ENCODE measurements at regions not wholly inside any gene's neighbourhood (a gene's known extent, or its start where the extent isn't known, plus 50 kb on each side); places are given as distances from the start of the nearest gene placed in this dataset.

DNA sequence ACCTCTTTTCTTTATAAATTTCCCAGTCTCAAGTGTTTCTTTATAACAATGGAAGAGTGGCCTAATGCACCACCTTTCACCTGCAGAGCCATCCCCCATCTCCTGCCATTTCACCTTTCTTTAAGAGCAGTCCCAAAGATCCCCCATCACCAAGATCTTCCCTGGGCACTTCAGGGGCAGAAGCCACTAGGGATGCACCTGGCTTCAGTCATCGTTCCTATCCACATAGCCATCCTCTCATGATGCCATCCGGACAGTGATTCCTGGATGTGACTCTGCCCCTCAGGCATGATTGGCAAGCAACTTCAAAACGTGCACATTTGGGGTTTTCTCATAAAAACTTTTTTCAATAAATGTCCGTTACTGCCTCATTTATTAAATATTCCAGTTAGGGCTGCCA lies 225.9 kb downstream of the TBXT start:
- Histone ChIP-seq H3K27ac (no peak overlapping the region), H3K4me3 (no peak overlapping the region), H3K9me3 (no peaks in the 10 kb centered on the region), H3K27me3 (no peaks in the 10 kb centered on the region), H3K4me1 (no peaks in the 10 kb centered on the region), H3K36me3 (no peaks in the 10 kb centered on the region)
- DNase-seq (no peak), ATAC-seq (ENCODE audit: low FRiP score in 2 of 2) (no peak)
- WGBS, 2 donors: 71 to 88% methylated on average over 4 of the region's 4 CpGs
- TF ChIP-seq POLR2A (IDR thresholded peaks at IDR 0.05) (no peak), EP300 (IDR thresholded peaks at IDR 0.05) (no peak), CTCF (IDR thresholded peaks at IDR 0.05) (no peak), POLR2AphosphoS5 (IDR thresholded peaks at IDR 0.05) (no peak)

- no peak for DNase-seq
- no peaks in the 10 kb centered on the region for H3K27me3 ChIP-seq
- no peak overlapping the region for H3K4me3 ChIP-seq
- no peaks in the 10 kb centered on the region for H3K4me1 ChIP-seq
- H3K27ac ChIP-seq: no peak overlapping the region
- ATAC-seq (ENCODE audit: low FRiP score in 2 of 2): no peak
- no peak for TF ChIP-seq EP300 (IDR thresholded peaks at IDR 0.05)
- TF ChIP-seq POLR2AphosphoS5 (IDR thresholded peaks at IDR 0.05): no peak
- no peaks in the 10 kb centered on the region for H3K9me3 ChIP-seq
- H3K36me3 ChIP-seq: no peaks in the 10 kb centered on the region
- 81 to 85% methylated on average over 5 of the region's 5 CpGs for WGBS, 2 donors
Observed at GRCh38 chr6:165941249-165941775, 226.3 kb downstream of the TBXT start.

DNA sequence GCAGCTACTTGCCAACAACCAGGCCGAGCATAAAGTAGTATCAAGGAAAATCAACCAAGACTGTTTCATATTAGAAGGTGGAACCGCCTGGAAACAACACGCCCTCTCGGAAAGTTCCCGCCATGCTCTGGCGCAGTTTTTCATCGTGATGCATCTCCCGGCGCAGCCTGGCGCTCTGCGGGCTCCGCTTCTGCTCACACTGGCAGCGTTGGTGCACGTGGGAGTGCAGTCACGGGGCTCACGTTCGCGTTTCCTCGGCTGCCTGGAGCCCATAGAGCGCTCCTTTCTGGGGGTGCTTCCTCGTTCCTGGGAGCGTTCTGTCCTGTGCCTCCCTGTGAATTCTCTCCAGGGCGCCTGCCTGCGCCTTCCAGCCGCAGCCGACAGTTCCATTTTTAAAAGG lies 227.3 kb downstream of the TBXT start:
- 91% methylated on average over 26 of the region's 26 CpGs for WGBS, 2 donors
- no peaks in the 10 kb centered on the region for H3K27me3 ChIP-seq
- TF ChIP-seq POLR2A (IDR thresholded peaks at IDR 0.05): no peak
- no peak for TF ChIP-seq EP300 (IDR thresholded peaks at IDR 0.05)
- TF ChIP-seq CTCF (IDR thresholded peaks at IDR 0.05): no peak
- no peak for TF ChIP-seq POLR2AphosphoS5 (IDR thresholded peaks at IDR 0.05)
- H3K4me1 ChIP-seq: no peaks in the 10 kb centered on the region
- DNase-seq (peak in 1 of 2 donors; percentile 60), ATAC-seq (ENCODE audit: low FRiP score in 2 of 2) (no peak)
- H3K27ac ChIP-seq: no peak overlapping the region
- H3K36me3 ChIP-seq: no peaks in the 10 kb centered on the region
- no peak overlapping the region for H3K4me3 ChIP-seq
- no peaks in the 10 kb centered on the region for H3K9me3 ChIP-seq

DNA sequence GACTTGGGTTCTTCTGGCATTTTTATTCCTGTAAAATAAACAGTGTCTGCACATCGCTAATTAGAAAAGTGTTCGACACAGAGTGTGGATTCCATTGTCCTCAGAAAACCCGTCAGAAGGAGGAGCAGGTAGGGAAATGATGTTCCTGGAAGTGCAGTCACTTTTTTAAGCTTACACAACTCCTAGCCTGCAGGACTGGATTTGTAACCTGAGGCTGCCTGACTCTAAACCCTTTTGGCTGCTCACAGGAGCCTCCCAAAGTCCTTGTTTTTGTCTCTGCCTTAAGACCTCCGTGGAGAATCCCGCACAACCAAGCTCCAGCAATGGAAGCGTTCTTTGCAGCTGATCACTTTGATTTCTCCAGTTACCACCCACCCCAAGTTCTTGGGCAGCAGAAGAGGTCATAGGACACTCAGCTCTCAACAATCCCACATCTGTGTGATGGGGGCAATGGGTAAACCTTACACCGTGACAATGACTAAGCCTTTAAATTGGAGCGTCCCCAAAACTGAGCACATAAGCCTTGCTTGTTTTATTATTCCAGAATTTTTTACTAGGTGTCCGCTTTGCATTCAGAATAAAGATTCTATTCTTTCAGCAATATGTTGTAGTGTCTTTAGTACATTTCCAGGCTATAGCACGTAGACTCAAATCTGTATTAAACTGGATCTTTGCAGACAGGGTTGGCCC lies 227.9 kb downstream of the TBXT start:
- Histone ChIP-seq H3K4me3 (no peak overlapping the region), H3K27ac (no peak overlapping the region), H3K36me3 (no peaks in the 10 kb centered on the region), H3K9me3 (no peaks in the 10 kb centered on the region), H3K27me3 (no peaks in the 10 kb centered on the region), H3K4me1 (no peaks in the 10 kb centered on the region)
- ATAC-seq (ENCODE audit: low FRiP score in 2 of 2): no peak
- WGBS, 2 donors: 70 to 77% methylated on average over 10 of the region's 10 CpGs
- DNase-seq: no peak
- TF ChIP-seq CTCF (IDR thresholded peaks at IDR 0.05) (no peak), POLR2A (IDR thresholded peaks at IDR 0.05) (no peak), POLR2AphosphoS5 (IDR thresholded peaks at IDR 0.05) (no peak), EP300 (IDR thresholded peaks at IDR 0.05) (no peak)

DNA sequence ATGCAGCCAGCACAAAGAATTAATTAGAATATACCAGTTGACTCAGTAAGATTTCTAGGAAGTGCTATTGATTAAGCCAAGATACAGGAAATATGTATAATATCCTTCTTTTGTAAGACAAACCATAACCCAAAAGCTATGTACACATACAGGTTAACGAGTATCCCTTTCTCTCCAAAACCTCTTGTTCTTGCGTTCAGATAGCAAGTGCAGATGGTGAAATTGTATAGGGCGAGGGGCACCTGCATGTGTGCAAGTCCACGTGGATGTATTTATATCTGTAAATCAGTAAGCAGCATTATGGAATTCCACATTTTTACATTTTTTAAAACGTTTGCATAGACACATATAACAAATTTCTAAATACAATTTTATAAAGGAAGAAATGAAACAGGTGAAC lies 228.6 kb downstream of the TBXT start:
- no peaks in the 10 kb centered on the region for H3K9me3 ChIP-seq
- ATAC-seq (ENCODE audit: low FRiP score in 2 of 2) (no peak), DNase-seq (no peak)
- H3K27ac ChIP-seq: no peak overlapping the region
- no peaks in the 10 kb centered on the region for H3K27me3 ChIP-seq
- 60% methylated on average over 5 of the region's 5 CpGs for WGBS, 2 donors
- no peak for TF ChIP-seq EP300 (IDR thresholded peaks at IDR 0.05)
- no peaks in the 10 kb centered on the region for H3K36me3 ChIP-seq
- no peaks in the 10 kb centered on the region for H3K4me1 ChIP-seq
- no peak overlapping the region for H3K4me3 ChIP-seq
